Gastrocnemius medialis (tissue), 4 donors: ENCODE measurements at regions not wholly inside any gene's neighbourhood (a gene's known extent, or its start where the extent isn't known, plus 50 kb on each side); places are given as distances from the start of the nearest gene placed in this dataset.

ENCODE experiments used
- ATAC-seq, 2 donors: fragments of 150-250 bp; one replicate each; pipeline ENCODE4 v1.9.1; 2016
- DNase-seq, 2 donors: peaks; one replicate each; pipeline ENCODE4 v3.0.0-alpha.2; 2019
- H3K27ac ChIP-seq, 4 donors: fragments of 200-600 bp; sonication (generic); 1 replicate in 1 of 4; 2 replicates in 3 of 4; pipeline ENCODE4 v1.5.1; 2016 to 2018; ENCODE audit warnings: mild to moderate bottlenecking in 2 of 4, moderate library complexity in 1 of 4
- H3K27me3 ChIP-seq, 3 donors: fragments of 200-600 bp; sonication (generic) in 2 of 3; 1 replicate in 1 of 3; 2 replicates in 2 of 3; pipeline versions ENCODE4 v1.5.1 to v1.6.0; 2016 to 2019; ENCODE audit warnings: mild to moderate bottlenecking in 1 of 3, moderate library complexity in 1 of 3
- H3K36me3 ChIP-seq, 2 donors: fragments of 200-600 bp; sonication (generic) in 1 of 2; one replicate each; pipeline ENCODE4 v1.5.1; 2017 to 2018
- H3K4me1 ChIP-seq, 2 donors: fragments of 200-600 bp; sonication (generic) in 1 of 2; one replicate each; pipeline ENCODE4 v1.5.1; 2016 to 2017; ENCODE audit warnings: mild to moderate bottlenecking in 2 of 2
- H3K4me3 ChIP-seq, 4 donors: fragments of 200-600 bp; sonication (generic) in 3 of 4; 1 replicate in 1 of 4; 2 replicates in 3 of 4; pipeline ENCODE4 v1.5.1; 2016 to 2019; ENCODE audit warnings: mild to moderate bottlenecking in 2 of 4
- H3K9me3 ChIP-seq, 3 donors: fragments of 200-600 bp; sonication (generic) in 2 of 3; 1 replicate in 1 of 3; 2 replicates in 2 of 3; pipeline ENCODE4 v1.5.1; 2016 to 2019
- CTCF ChIP-seq, 5 experiments: fragments of 450-650 bp in 3 of 5; fragments of 200-600 bp in 2 of 5; sonication (generic) in 2 of 5; IDR thresholded peaks in 4 of 5; conservative IDR thresholded peaks in 1 of 5; 1 replicate in 4 of 5; 2 replicates in 1 of 5; pipeline ENCODE4 v1.5.1; 2016 to 2019; ENCODE audit warnings: antibody characterized with exemption in 5 of 5, mild to moderate bottlenecking in 3 of 5, moderate library complexity in 3 of 5
- POLR2A ChIP-seq, 2 donors: fragments of 450-650 bp; IDR thresholded peaks; one replicate each; pipeline ENCODE4 v1.6.1; 2017; ENCODE audit warnings: antibody characterized with exemption in 2 of 2, mild to moderate bottlenecking in 2 of 2, moderate library complexity in 2 of 2
- in situ Hi-C, 4 donors: fragments of 200-750 bp; cut with MboI; loops; one replicate each; pipeline versions ENCODE4 v1.15.0 to v1.8.0; 2017; ENCODE audit warnings: low sequenced_read_pairs in 4 of 4
- intact Hi-C: fragments of 100-400 bp; cut with DNase I; formaldehyde crosslinking; loops from one replicate; pipeline ENCODE4 v1.15.1; 2023; ENCODE audit warnings: low total_unique reads

GRCh38 chr9:31774571-31774970 lies 609.9 kb upstream of the ACO1 start:
- intact Hi-C loops (no loop called here), in situ Hi-C loops (no loop called here)
- no peaks in the 10 kb centered on the region for H3K27me3 ChIP-seq
- no peak for ATAC-seq
- no peak for TF ChIP-seq CTCF (IDR thresholded peaks at IDR 0.05 in 4 of 5, conservative IDR thresholded peaks at IDR 0.05 in 1 of 5)
- no peaks in the 10 kb centered on the region for H3K4me1 ChIP-seq
- no peak overlapping the region for H3K4me3 ChIP-seq
- no peak overlapping the region for H3K27ac ChIP-seq
- no peaks in the 10 kb centered on the region for H3K36me3 ChIP-seq
- DNase-seq, result no peak
- H3K9me3 ChIP-seq, result no peaks in the 10 kb centered on the region

DNA sequence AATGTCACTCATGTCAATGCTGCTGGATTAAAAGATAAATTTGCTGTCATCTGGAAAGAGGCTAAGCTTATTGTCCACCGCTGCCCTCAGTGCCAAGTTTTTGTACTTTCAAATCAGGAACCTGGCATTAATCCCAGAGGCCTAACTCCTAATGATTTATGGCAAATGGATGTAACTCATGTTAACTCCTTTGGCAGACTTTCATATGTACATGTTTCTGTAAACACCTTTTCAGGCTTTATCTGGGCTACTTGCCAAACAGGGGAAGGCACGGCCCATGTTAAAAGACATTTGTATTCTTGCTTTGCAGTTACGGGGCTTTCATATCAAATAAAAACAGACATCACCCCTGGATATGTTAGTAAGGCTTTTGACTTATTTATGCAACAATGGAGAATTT lies 608.0 kb upstream of the ACO1 start:
- intact Hi-C loops (no loop called here), in situ Hi-C loops (no loop called here)
- no peaks in the 10 kb centered on the region for H3K4me1 ChIP-seq
- no peaks in the 10 kb centered on the region for H3K36me3 ChIP-seq
- ATAC-seq (no peak), DNase-seq (no peak)
- no peaks in the 10 kb centered on the region for H3K9me3 ChIP-seq
- no peak overlapping the region for H3K4me3 ChIP-seq
- TF ChIP-seq POLR2A (IDR thresholded peaks at IDR 0.05), result no peak
- no peak for TF ChIP-seq CTCF (IDR thresholded peaks at IDR 0.05 in 4 of 5, conservative IDR thresholded peaks at IDR 0.05 in 1 of 5)
- no peak overlapping the region for H3K27ac ChIP-seq
- H3K27me3 ChIP-seq, result no peaks in the 10 kb centered on the region

DNA sequence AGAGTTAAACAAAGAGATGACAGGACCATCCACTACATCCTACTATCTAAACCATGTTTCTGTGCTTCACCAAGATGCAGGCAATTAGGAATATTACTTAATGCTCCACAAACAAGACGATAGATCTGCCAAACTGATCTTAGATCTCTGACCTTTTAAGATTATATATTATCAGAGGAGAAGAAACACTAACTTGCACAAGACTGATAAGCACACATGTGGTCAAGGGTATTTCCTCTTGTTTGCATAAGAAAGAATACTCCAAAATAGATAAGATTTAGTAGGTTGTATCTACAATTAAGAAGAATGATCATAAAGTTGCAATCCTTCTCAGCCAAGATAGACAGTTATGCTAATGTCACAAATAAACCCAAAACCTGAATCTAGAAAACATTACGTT lies 601.0 kb upstream of the ACO1 start:
- Histone ChIP-seq H3K36me3 (no peaks in the 10 kb centered on the region), H3K27me3 (no peaks in the 10 kb centered on the region), H3K4me1 (no peaks in the 10 kb centered on the region), H3K9me3 (no peaks in the 10 kb centered on the region), H3K27ac (no peak overlapping the region), H3K4me3 (no peak overlapping the region)
- no peak for TF ChIP-seq POLR2A (IDR thresholded peaks at IDR 0.05)
- TF ChIP-seq CTCF (IDR thresholded peaks at IDR 0.05 in 4 of 5, conservative IDR thresholded peaks at IDR 0.05 in 1 of 5), result no peak
- in situ Hi-C loops, result no loop called here
- DNase-seq (no peak), ATAC-seq (no peak)
- intact Hi-C loops, result no loop called here

DNA sequence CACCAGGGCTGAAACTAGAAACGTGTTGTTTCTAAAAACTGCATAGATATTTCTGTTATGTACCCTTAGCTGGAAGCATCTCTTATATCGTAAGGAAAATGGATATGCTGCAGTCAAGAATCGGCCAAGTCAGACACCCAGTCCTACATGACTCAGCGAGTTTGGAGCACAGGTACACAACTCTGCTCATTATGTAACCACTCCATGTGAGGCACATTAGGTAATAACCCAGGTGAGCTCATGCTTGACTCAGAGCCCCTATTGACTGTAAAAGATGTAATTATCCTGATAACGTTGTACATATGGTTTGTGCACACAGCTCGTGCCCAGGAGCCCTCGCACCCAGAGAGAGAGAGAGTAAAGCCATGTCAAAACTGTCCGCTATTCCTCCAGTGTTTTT lies 593.7 kb upstream of the ACO1 start:
- DNase-seq (no peak), ATAC-seq (no peak)
- no peaks in the 10 kb centered on the region for H3K4me1 ChIP-seq
- no peaks in the 10 kb centered on the region for H3K9me3 ChIP-seq
- no peaks in the 10 kb centered on the region for H3K36me3 ChIP-seq
- in situ Hi-C loops, result no loop called here
- TF ChIP-seq POLR2A (IDR thresholded peaks at IDR 0.05) (no peak), CTCF (IDR thresholded peaks at IDR 0.05 in 4 of 5, conservative IDR thresholded peaks at IDR 0.05 in 1 of 5) (no peak)
- H3K27ac ChIP-seq, result no peak overlapping the region
- intact Hi-C loops, result no loop called here
- H3K27me3 ChIP-seq, result no peaks in the 10 kb centered on the region
- no peak overlapping the region for H3K4me3 ChIP-seq

GRCh38 chr9:31799953-31800609 lies 584.4 kb upstream of the ACO1 start:
- in situ Hi-C loops, result loop anchor here in 1 of 4 donors (25.0 kb wide), 1 partner anchor 688 kb away; no protein-coding TSS in a partner anchor
- peak in 4 of 5 experiments; percentile 14 to 46 (median 35) for TF ChIP-seq CTCF (IDR thresholded peaks at IDR 0.05 in 4 of 5, conservative IDR thresholded peaks at IDR 0.05 in 1 of 5)
- TF ChIP-seq POLR2A (IDR thresholded peaks at IDR 0.05), result no peak
- Histone ChIP-seq H3K9me3 (no peaks in the 10 kb centered on the region), H3K4me3 (no peak overlapping the region), H3K27me3 (no peaks in the 10 kb centered on the region), H3K27ac (no peak overlapping the region), H3K4me1 (no peaks in the 10 kb centered on the region), H3K36me3 (no peaks in the 10 kb centered on the region)
- no peak for DNase-seq
- intact Hi-C loops, result no loop called here
- ATAC-seq, result no peak
